HG02798 (cell line): ENCODE measurements at regions not wholly inside any gene's neighbourhood (a gene's known extent, or its start where the extent isn't known, plus 50 kb on each side); places are given as distances from the start of the nearest gene placed in this dataset.

ENCODE experiments used
- ATAC-seq: cut with Tn5 transposase; IDR thresholded peaks from one replicate; pipeline ENCODE4 v1.9.1; 2021; ENCODE audit warnings: mild to moderate bottlenecking; ENCODE audit not compliant: unreplicated experiment, poor library complexity

- no peak for ATAC-seq
These were observed 398.4 kb downstream of the METTL4 start for GRCh38 chr18:2172881-2173280.

GRCh38 chr18:2173486-2173885, 397.8 kb downstream of the METTL4 start:
- ATAC-seq, result no peak

DNA sequence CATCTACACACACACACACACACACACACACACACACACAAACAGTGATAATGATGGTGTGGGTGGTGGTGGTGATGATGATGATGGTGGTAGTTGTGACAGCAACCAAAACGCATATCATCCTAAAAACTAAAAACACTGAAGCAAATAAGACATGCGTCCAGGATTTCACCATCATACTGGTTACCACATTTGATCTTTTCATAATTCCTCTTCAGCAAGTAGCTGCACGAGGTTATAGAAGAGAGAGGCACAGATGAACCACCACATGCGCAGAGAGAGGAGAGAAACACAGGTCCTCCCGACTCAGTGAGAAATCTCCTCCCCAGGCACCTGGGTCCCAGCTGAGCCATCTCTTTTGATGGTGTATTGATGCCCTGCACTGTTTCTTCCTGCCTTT, 393.3 kb downstream of the METTL4 start:
- ATAC-seq, result no peak

- ATAC-seq, result no peak
These were observed 391.7 kb downstream of the METTL4 start for GRCh38 chr18:2179498-2180183.

DNA sequence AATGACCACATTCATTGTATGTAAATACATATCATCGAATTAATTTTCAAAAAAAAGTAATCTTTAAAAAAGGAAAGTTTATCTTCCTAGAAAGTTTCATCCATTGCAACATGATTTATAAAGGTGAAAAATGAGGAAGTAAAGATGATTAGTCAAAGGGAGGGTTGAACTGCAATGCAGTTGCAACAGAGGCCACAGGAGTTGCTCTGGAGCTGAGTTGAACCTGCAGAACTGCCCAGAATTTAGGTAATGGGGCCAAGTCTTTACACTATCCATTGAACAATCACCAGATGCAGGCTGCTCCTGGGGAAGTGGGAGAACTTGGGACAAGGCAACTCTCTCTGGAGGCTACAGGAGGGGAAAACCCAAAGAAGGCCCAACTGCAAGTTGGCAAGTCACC, 390.7 kb downstream of the METTL4 start:
- ATAC-seq, result no peak

DNA sequence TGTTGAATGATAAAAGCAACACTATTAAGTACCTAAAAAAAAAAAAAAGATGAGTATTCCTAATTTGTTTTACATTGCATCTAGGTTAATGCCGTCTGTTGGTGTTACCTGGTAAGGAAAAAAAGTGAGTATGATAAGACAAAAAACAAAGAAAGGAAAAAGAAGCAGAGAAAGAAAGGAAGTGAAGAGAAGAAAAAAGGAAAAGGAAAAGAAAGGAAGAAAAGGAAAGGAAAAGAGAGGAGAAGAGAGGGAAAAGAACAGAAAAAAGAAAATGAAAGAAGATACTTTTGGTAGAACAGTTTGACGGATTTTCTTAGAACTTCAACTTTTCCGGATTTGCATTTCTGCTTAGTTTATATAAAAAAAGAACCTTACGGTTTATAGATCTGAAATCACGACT, 387.9 kb downstream of the METTL4 start:
- ATAC-seq, result no peak

- no peak for ATAC-seq
These were observed 384.3 kb downstream of the METTL4 start for GRCh38 chr18:2186967-2187366.

DNA sequence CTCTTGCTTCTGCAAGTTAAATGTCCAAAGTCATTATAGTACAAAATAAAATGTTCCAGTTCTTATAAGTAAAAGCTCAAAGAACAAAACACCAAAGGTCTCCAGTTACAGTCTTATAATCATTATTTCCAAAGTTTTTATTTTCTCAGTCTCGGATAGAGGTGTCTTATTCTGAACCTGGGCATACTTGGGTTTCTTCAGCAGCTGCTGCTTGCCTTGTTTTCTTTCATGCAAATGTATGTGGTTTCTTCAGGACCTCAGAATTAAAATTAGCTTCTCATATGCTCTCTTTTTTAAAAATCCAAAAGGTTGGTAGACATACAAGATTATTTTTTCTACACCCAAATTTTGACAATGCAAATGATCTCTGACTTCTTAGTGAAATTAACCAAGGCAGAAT, 383.0 kb downstream of the METTL4 start:
- no peak for ATAC-seq

GRCh38 chr18:2191180-2191790, 380.0 kb downstream of the METTL4 start:
- ATAC-seq, result no peak

GRCh38 chr18:2192562-2192961, 378.7 kb downstream of the METTL4 start:
- no peak for ATAC-seq

DNA sequence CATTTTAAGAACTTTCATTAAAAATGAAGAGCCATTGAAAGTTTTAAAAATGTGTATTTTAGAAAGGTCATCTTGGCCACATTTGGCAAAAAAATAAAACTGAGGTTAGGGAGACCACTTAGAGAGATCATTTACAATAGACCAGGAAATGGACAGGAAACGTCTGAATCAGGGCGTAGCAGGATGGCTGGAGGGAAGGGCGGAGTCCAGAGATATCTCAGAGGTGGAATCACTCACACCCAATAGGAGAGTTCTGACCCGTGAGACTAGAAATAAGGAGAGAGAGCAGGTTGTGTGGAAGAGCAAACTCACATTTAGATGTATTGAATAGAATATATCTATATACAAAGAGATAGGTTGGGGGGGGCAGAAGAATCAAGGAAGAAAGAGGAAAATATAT, 373.4 kb downstream of the METTL4 start:
- ATAC-seq, result no peak

DNA sequence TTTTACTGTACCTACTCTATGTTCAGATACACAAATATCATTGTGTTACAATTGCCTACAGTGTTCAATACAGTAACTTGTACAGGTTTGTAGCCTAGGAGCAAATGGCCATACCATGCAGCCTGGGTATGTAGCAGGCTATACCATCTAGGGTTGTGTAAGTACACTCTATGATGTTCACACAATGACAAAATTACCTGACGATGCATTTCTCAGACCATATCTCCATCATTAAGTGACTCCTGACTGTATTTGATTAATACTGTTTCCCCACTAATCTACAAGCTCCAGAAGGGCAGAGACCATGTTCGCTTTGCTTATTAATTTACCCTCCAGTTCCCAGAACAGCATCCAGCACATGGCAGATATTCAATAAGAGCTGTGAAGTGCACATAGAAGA, 372.2 kb downstream of the METTL4 start:
- ATAC-seq, result no peak

- ATAC-seq, result no peak
These were observed 370.2 kb downstream of the METTL4 start for GRCh38 chr18:2201036-2201600.

- ATAC-seq, result no peak
These were observed 366.6 kb downstream of the METTL4 start for GRCh38 chr18:2204736-2205135.

- ATAC-seq, result no peak
These were observed 364.0 kb downstream of the METTL4 start for GRCh38 chr18:2207294-2207693.

DNA sequence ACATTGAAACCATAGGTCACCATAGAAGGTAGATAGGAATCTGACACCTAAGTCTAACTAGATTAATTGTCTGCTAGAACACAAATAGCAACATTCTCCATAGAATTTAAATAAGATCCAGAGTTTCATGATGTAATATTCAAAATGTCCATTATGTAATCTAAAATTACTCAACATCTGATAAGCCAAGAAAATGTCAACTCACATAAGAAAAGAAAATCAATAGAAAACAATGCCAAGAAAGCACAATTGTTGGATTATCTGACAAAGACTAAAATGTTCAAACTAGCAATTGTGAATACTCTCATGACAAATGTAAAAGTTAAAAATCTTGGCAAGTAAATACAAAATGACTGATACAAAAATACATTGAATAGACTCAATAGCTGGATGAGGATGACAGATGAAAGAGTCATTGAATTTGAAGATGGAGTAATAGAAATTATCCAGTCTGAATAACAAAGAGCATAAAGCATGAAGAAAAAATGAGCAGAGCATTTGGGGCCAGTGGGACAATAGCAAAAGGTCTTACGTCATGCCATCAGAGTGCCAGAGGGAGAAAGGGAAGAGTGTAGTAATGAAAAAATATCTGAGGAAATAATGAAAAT, 358.6 kb downstream of the METTL4 start:
- ATAC-seq, result no peak

- ATAC-seq, result no peak
These were observed 357.4 kb downstream of the METTL4 start for GRCh38 chr18:2213905-2214304.

DNA sequence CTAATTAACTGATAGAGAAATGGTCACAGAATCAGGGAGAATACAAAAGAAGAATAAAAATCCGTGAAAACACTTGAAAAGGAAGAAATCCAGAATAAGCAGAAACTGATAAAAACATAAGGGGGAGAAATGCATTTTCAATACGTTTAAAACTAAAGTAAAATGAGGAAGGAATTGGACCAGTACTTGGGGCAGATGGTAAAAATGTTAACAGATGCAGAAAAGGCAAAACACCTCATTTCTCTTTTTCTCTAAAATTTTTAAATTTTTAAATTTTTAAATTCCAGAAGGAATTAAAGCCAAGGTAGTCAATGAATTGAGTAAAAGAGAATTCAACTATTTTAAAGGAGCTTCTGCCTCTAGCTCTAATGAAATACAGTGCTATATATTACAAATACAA, 353.9 kb downstream of the METTL4 start:
- ATAC-seq, result no peak

GRCh38 chr18:2218101-2218500, 353.2 kb downstream of the METTL4 start:
- ATAC-seq, result no peak

- ATAC-seq, result no peak
These were observed 351.6 kb downstream of the METTL4 start for GRCh38 chr18:2219706-2220105.
